ENCODE measurements at regions not wholly inside any gene's neighbourhood (a gene's known extent, or its start where the extent isn't known, plus 50 kb on each side); places are given as distances from the start of the nearest gene placed in this dataset.

- Mint-ChIP-seq H3K4me1 (no peaks in the 10 kb centered on the region), H3K27ac (no peak overlapping the region), H3K4me3 (no peak overlapping the region), H3K9me3 (peaks cover 4% of the 10 kb centered on the region), H3K36me3 (no peaks in the 10 kb centered on the region)
- DNase-seq (ENCODE audit: low spot score in 2 of 2) (no peak), ATAC-seq (no peak)
Measured at GRCh38 chr11:122031813-122032212, 84.2 kb downstream of the BLID start.

- Mint-ChIP-seq H3K9me3 (peaks cover 4% of the 10 kb centered on the region), H3K4me3 (no peak overlapping the region), H3K27ac (no peak overlapping the region), H3K4me1 (no peaks in the 10 kb centered on the region), H3K36me3 (no peaks in the 10 kb centered on the region)
- DNase-seq (ENCODE audit: low spot score in 2 of 2) (no peak), ATAC-seq (no peak)
Measured at GRCh38 chr11:122030286-122030685, 85.7 kb downstream of the BLID start.

- H3K9me3 Mint-ChIP-seq: no peaks in the 10 kb centered on the region
- no peak overlapping the region for H3K4me3 Mint-ChIP-seq
- no peak overlapping the region for H3K27ac Mint-ChIP-seq
- H3K4me1 Mint-ChIP-seq: no peaks in the 10 kb centered on the region
- H3K36me3 Mint-ChIP-seq: no peaks in the 10 kb centered on the region
- ATAC-seq (no peak), DNase-seq (ENCODE audit: low spot score in 2 of 2) (no peak)
Measured at GRCh38 chr11:122028545-122028944, 87.5 kb downstream of the BLID start.

- no peak overlapping the region for H3K27ac Mint-ChIP-seq
Measured at GRCh38 chr11:122028036-122028435, 88.0 kb downstream of the BLID start.

GRCh38 chr11:122025757-122026156 lies 90.3 kb downstream of the BLID start:
- Mint-ChIP-seq H3K36me3 (no peaks in the 10 kb centered on the region), H3K27ac (no peak overlapping the region), H3K4me1 (no peaks in the 10 kb centered on the region), H3K9me3 (no peaks in the 10 kb centered on the region), H3K4me3 (no peak overlapping the region)
- DNase-seq (ENCODE audit: low spot score in 2 of 2): no peak
- no peak for ATAC-seq

More at GRCh38 chr11:122028036-122028435, 88.0 kb downstream of the BLID start:
- DNase-seq (ENCODE audit: low spot score in 2 of 2) (no peak), ATAC-seq (no peak)
- H3K4me1 Mint-ChIP-seq: no peaks in the 10 kb centered on the region
- H3K9me3 Mint-ChIP-seq: no peaks in the 10 kb centered on the region
- no peak overlapping the region for H3K4me3 Mint-ChIP-seq
- H3K36me3 Mint-ChIP-seq: no peaks in the 10 kb centered on the region

GRCh38 chr11:122024278-122024677 lies 91.7 kb downstream of the BLID start:
- ATAC-seq: no peak
- DNase-seq (ENCODE audit: low spot score in 2 of 2): no peak
- no peaks in the 10 kb centered on the region for H3K9me3 Mint-ChIP-seq
- H3K4me3 Mint-ChIP-seq: no peak overlapping the region
- H3K4me1 Mint-ChIP-seq: no peaks in the 10 kb centered on the region
- no peaks in the 10 kb centered on the region for H3K36me3 Mint-ChIP-seq
- no peak overlapping the region for H3K27ac Mint-ChIP-seq

- Mint-ChIP-seq H3K4me3 (no peak overlapping the region), H3K27ac (no peak overlapping the region), H3K9me3 (peaks cover 3% of the 10 kb centered on the region), H3K4me1 (no peaks in the 10 kb centered on the region), H3K36me3 (no peaks in the 10 kb centered on the region)
- ATAC-seq: no peak
- no peak for DNase-seq (ENCODE audit: low spot score in 2 of 2)
Measured at GRCh38 chr11:122023614-122024250, 92.3 kb downstream of the BLID start.

GRCh38 chr11:122022646-122023045 lies 93.4 kb downstream of the BLID start:
- Mint-ChIP-seq H3K4me1 (no peaks in the 10 kb centered on the region), H3K9me3 (peaks cover 3% of the 10 kb centered on the region), H3K36me3 (no peaks in the 10 kb centered on the region), H3K4me3 (no peak overlapping the region), H3K27ac (no peak overlapping the region)
- no peak for DNase-seq (ENCODE audit: low spot score in 2 of 2)
- no peak for ATAC-seq

GRCh38 chr11:122020902-122021301 lies 95.1 kb downstream of the BLID start:
- H3K36me3 Mint-ChIP-seq: no peaks in the 10 kb centered on the region
- H3K4me3 Mint-ChIP-seq: no peak overlapping the region
- no peaks in the 10 kb centered on the region for H3K4me1 Mint-ChIP-seq
- H3K27ac Mint-ChIP-seq: no peak overlapping the region
- DNase-seq (ENCODE audit: low spot score in 2 of 2) (no peak), ATAC-seq (no peak)
- peaks cover 3% of the 10 kb centered on the region for H3K9me3 Mint-ChIP-seq

- peaks cover 3% of the 10 kb centered on the region for H3K9me3 Mint-ChIP-seq
- DNase-seq (ENCODE audit: low spot score in 2 of 2): no peak
- H3K4me1 Mint-ChIP-seq: no peaks in the 10 kb centered on the region
- no peak overlapping the region for H3K4me3 Mint-ChIP-seq
- H3K36me3 Mint-ChIP-seq: no peaks in the 10 kb centered on the region
- no peak for ATAC-seq
- no peak overlapping the region for H3K27ac Mint-ChIP-seq
Measured at GRCh38 chr11:122019908-122020694, 95.9 kb downstream of the BLID start.

- Mint-ChIP-seq H3K27ac (no peak overlapping the region), H3K4me1 (no peaks in the 10 kb centered on the region), H3K4me3 (no peak overlapping the region), H3K9me3 (no peaks in the 10 kb centered on the region), H3K36me3 (no peaks in the 10 kb centered on the region)
- ATAC-seq (no peak), DNase-seq (ENCODE audit: low spot score in 2 of 2) (no peak)
Measured at GRCh38 chr11:122007601-122008071, 108.4 kb downstream of the BLID start.

GRCh38 chr11:122004446-122004845 lies 111.6 kb downstream of the BLID start:
- Mint-ChIP-seq H3K27ac (no peak overlapping the region), H3K36me3 (no peaks in the 10 kb centered on the region), H3K9me3 (no peaks in the 10 kb centered on the region), H3K4me3 (no peak overlapping the region), H3K4me1 (no peaks in the 10 kb centered on the region)
- DNase-seq (ENCODE audit: low spot score in 2 of 2) (no peak), ATAC-seq (no peak)

- DNase-seq (ENCODE audit: low spot score in 2 of 2) (no peak), ATAC-seq (no peak)
- Mint-ChIP-seq H3K4me1 (no peaks in the 10 kb centered on the region), H3K9me3 (no peaks in the 10 kb centered on the region), H3K27ac (no peak overlapping the region), H3K4me3 (no peak overlapping the region), H3K36me3 (no peaks in the 10 kb centered on the region)
Measured at GRCh38 chr11:122002926-122003325, 113.1 kb downstream of the BLID start.

GRCh38 chr11:122002047-122002446 lies 114.0 kb downstream of the BLID start:
- no peak overlapping the region for H3K27ac Mint-ChIP-seq
- H3K4me3 Mint-ChIP-seq: no peak overlapping the region
- no peaks in the 10 kb centered on the region for H3K36me3 Mint-ChIP-seq
- H3K9me3 Mint-ChIP-seq: no peaks in the 10 kb centered on the region
- H3K4me1 Mint-ChIP-seq: no peaks in the 10 kb centered on the region
- DNase-seq (ENCODE audit: low spot score in 2 of 2) (no peak), ATAC-seq (no peak)

GRCh38 chr11:121999651-122000050 lies 116.4 kb downstream of the BLID start:
- Mint-ChIP-seq H3K4me1 (no peaks in the 10 kb centered on the region), H3K9me3 (no peaks in the 10 kb centered on the region), H3K36me3 (no peaks in the 10 kb centered on the region), H3K4me3 (no peak overlapping the region), H3K27ac (no peak overlapping the region)
- DNase-seq (ENCODE audit: low spot score in 2 of 2): no peak
- ATAC-seq: no peak

GRCh38 chr11:121996574-121996973 lies 119.4 kb downstream of the BLID start:
- Mint-ChIP-seq H3K4me3 (no peak overlapping the region), H3K36me3 (no peaks in the 10 kb centered on the region), H3K9me3 (peaks cover 3% of the 10 kb centered on the region), H3K27ac (no peak overlapping the region), H3K4me1 (no peaks in the 10 kb centered on the region)
- ATAC-seq (no peak), DNase-seq (ENCODE audit: low spot score in 2 of 2) (no peak)
